Smooth muscle cell (in vitro differentiated cells): ENCODE measurements at regions not wholly inside any gene's neighbourhood (a gene's known extent, or its start where the extent isn't known, plus 50 kb on each side); places are given as distances from the start of the nearest gene placed in this dataset.

Experiments used
- DNase-seq: peaks from one replicate; lab custom pipeline; 2025; ENCODE audit not compliant: unreplicated experiment; lab: John Stamatoyannopoulos, UW
- H2AFZ ChIP-seq: fragments of 200-600 bp; sonication (generic); 2 replicates; pipeline ENCODE4 v1.6.0; 2016; ENCODE audit warnings: antibody characterized with exemption, low read depth, mild to moderate bottlenecking
- H3F3A ChIP-seq: fragments of 200-600 bp; sonication (generic); 2 replicates; pipeline ENCODE4 v1.6.0; 2017; ENCODE audit warnings: antibody characterized with exemption, low read depth
- H3K27ac ChIP-seq: fragments of 200-600 bp; sonication (generic); 2 replicates; pipeline ENCODE4 v1.5.1; 2016; ENCODE audit warnings: low read depth, mild to moderate bottlenecking
- H3K27me3 ChIP-seq: fragments of 200-600 bp; sonication (generic); 2 replicates; pipeline ENCODE4 v1.6.1; 2016; ENCODE audit warnings: low read depth, mild to moderate bottlenecking
- H3K36me3 ChIP-seq: fragments of 200-600 bp; sonication (generic); 2 replicates; pipeline ENCODE4 v1.5.1; 2016; ENCODE audit warnings: low read depth
- H3K4me1 ChIP-seq: fragments of 200-600 bp; sonication (generic); 2 replicates; pipeline ENCODE4 v1.5.1; 2016; ENCODE audit warnings: low read depth
- H3K4me2 ChIP-seq: fragments of 200-600 bp; sonication (generic); 2 replicates; pipeline ENCODE4 v1.6.0; 2016; ENCODE audit warnings: mild to moderate bottlenecking
- H3K4me3 ChIP-seq: fragments of 200-600 bp; sonication (generic); 2 replicates; pipeline ENCODE4 v1.5.1; 2016; ENCODE audit warnings: mild to moderate bottlenecking
- H3K79me2 ChIP-seq: fragments of 200-600 bp; sonication (generic); 2 replicates; pipeline ENCODE4 v1.6.0; 2016; ENCODE audit warnings: low read depth, mild to moderate bottlenecking
- H3K9ac ChIP-seq: fragments of 200-600 bp; sonication (generic); 2 replicates; pipeline ENCODE4 v1.6.0; 2016; ENCODE audit warnings: low read depth
- H3K9me3 ChIP-seq: fragments of 200-600 bp; sonication (generic); replicated peaks from 2 replicates; pipeline ENCODE4 v1.5.1; 2016; ENCODE audit warnings: low read depth
- H4K20me1 ChIP-seq: fragments of 200-600 bp; sonication (generic); 2 replicates; pipeline ENCODE4 v1.6.0; 2016; ENCODE audit warnings: low read depth
- CTCF ChIP-seq: fragments of 200-600 bp; sonication (generic); IDR thresholded peaks from 2 replicates; pipeline ENCODE4 v1.5.1; 2017; ENCODE audit warnings: borderline replicate concordance, mild to moderate bottlenecking, antibody characterized with exemption; ENCODE audit not compliant: insufficient read depth, poor library complexity, severe bottlenecking
- WGBS: methylation state at CpG from one replicate; pipeline ENCODE4 v1.1.7; 2016; ENCODE audit warnings: low lambda C conversion rate; 5-methylcytosine and 5-hydroxymethylcytosine counted together

GRCh38 chr4:151468715-151469696, 60.0 kb downstream of the FHIP1A start:
- WGBS: 84% methylated on average over 3 of the region's 3 CpGs
- no peak for DNase-seq
- no peak for TF ChIP-seq CTCF
- Histone ChIP-seq H4K20me1 (no peaks in the 10 kb centered on the region), H3K27ac (no peak overlapping the region), H3K79me2 (no peaks in the 10 kb centered on the region), H3K36me3 (no peaks in the 10 kb centered on the region), H3K4me1 (no peaks in the 10 kb centered on the region), H3K27me3 (no peaks in the 10 kb centered on the region), H3F3A (no peaks in the 10 kb centered on the region), H3K4me3 (no peak overlapping the region), H2AFZ (no peak overlapping the region), H3K4me2 (no peak overlapping the region), H3K9me3 (no peaks in the 10 kb centered on the region), H3K9ac (no peak overlapping the region)

GRCh38 chr4:151469970-151470369, 61.0 kb downstream of the FHIP1A start:
- H3K9me3 ChIP-seq: no peaks in the 10 kb centered on the region
- no peaks in the 10 kb centered on the region for H4K20me1 ChIP-seq
- H3F3A ChIP-seq: no peaks in the 10 kb centered on the region
- no peaks in the 10 kb centered on the region for H3K36me3 ChIP-seq
- H3K4me3 ChIP-seq: no peak overlapping the region
- no peak overlapping the region for H3K9ac ChIP-seq
- H3K79me2 ChIP-seq: no peaks in the 10 kb centered on the region
- H3K4me2 ChIP-seq: no peak overlapping the region
- no peak overlapping the region for H3K27ac ChIP-seq
- H3K27me3 ChIP-seq: no peaks in the 10 kb centered on the region
- TF ChIP-seq CTCF: no peak
- H3K4me1 ChIP-seq: no peaks in the 10 kb centered on the region
- no peak for DNase-seq
- H2AFZ ChIP-seq: no peak overlapping the region

GRCh38 chr4:151471728-151472127, 62.8 kb downstream of the FHIP1A start:
- Histone ChIP-seq H3F3A (no peaks in the 10 kb centered on the region), H3K27me3 (no peaks in the 10 kb centered on the region), H3K9ac (no peak overlapping the region), H3K36me3 (no peaks in the 10 kb centered on the region), H3K9me3 (no peaks in the 10 kb centered on the region), H3K79me2 (no peaks in the 10 kb centered on the region), H4K20me1 (no peaks in the 10 kb centered on the region), H3K4me3 (no peak overlapping the region), H3K4me1 (no peaks in the 10 kb centered on the region), H3K27ac (no peak overlapping the region), H3K4me2 (no peak overlapping the region), H2AFZ (no peak overlapping the region)
- no peak for DNase-seq
- no peak for TF ChIP-seq CTCF
- WGBS: 94% methylated on average over 4 of the region's 4 CpGs

GRCh38 chr4:151472297-151472696, 63.3 kb downstream of the FHIP1A start:
- TF ChIP-seq CTCF: no peak
- H4K20me1 ChIP-seq: no peaks in the 10 kb centered on the region

More at GRCh38 chr4:151472297-151472696, 63.3 kb downstream of the FHIP1A start:
- Histone ChIP-seq H3K9ac (no peak overlapping the region), H2AFZ (no peak overlapping the region), H3F3A (no peaks in the 10 kb centered on the region), H3K36me3 (no peaks in the 10 kb centered on the region), H3K9me3 (no peaks in the 10 kb centered on the region), H3K4me3 (no peak overlapping the region), H3K4me2 (no peak overlapping the region), H3K79me2 (no peaks in the 10 kb centered on the region), H3K27me3 (no peaks in the 10 kb centered on the region), H3K27ac (no peak overlapping the region), H3K4me1 (no peaks in the 10 kb centered on the region)
- DNase-seq: no peak
- 82% methylated on average over 1 of the region's 1 CpG for WGBS
